DLD1 (cell line): ENCODE measurements at regions not wholly inside any gene's neighbourhood (a gene's known extent, or its start where the extent isn't known, plus 50 kb on each side); places are given as distances from the start of the nearest gene placed in this dataset.
"Not testable (repeated sequence)": the region's sequence is repeated elsewhere in the genome, so short reads cannot be mapped to it uniquely, and the experiment has no call there.

Source experiments
- in situ Hi-C: cut with HindIII; loops from 2 replicates; pipeline ENCODE4 v1.10.0; 2017; ENCODE audit warnings: low sequenced_read_pairs

DNA sequence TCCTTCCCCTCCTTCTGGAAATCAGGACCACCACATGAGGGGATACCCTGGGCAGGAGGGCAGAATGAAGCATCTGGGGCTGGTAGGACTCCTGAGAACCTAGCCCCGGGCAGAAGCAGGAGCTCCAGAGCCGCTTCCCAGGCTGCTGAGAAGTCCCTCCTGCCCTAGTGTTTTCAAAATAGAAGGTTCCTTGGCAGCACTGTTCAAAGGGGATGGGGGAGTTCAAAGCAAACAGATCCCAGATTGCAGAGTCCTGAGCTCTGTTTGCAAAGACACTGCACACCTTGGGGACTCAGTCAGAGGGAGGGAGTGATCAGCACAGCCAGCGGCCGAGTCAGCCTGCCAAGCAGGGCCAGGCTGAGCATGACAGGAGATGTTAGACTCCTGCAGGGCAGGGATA is 177.8 kb downstream of the PTPRU start:
- in situ Hi-C loops: no loop called here

DNA sequence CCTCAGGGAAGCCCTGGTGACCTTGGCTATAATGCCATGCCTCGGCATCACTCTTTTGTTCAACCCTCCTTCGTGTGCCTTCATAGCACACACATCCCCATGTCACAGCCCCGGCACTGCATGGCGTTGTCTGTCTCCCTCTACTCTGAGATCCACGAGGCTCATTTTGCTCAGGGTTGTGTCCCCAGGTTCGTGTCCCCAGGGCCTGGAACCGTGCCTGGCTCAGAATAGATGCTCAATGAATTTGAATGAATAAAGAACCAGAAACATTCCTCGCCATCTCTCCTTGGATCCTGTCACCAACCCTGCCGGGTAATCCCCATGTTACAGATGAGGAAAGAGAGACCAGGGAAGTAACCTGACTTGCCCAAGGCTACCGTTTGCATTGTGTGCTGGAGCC is 177.3 kb downstream of the PTPRU start:
- in situ Hi-C loops: no loop called here

- in situ Hi-C loops: no loop called here
Observed at GRCh38 chr1:29412591-29412990, 176.3 kb downstream of the PTPRU start.

DNA sequence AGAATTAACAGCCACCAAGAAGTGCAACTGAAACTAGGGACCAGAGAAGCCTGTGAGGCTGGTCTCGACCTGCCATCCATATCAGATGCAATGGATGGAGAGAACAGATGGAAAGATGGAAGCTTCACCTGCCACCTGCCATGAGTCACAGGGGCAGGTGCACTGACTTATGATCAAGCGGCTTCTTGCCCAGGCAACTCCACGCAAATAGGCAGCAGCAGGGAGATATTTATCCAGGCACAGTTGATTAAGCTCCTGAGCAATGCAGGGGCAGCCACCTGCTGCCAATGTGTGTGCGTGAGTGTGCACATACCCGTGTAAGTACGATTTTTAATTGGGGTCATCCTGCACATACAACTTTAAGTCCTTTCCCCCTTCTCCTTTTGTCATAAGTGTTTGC is 174.2 kb downstream of the PTPRU start:
- in situ Hi-C loops: no loop called here

- in situ Hi-C loops: no loop called here
Observed at GRCh38 chr1:29409616-29410015, 173.3 kb downstream of the PTPRU start.

GRCh38 chr1:29408831-29409605 is 172.7 kb downstream of the PTPRU start:
- in situ Hi-C loops: no loop called here

DNA sequence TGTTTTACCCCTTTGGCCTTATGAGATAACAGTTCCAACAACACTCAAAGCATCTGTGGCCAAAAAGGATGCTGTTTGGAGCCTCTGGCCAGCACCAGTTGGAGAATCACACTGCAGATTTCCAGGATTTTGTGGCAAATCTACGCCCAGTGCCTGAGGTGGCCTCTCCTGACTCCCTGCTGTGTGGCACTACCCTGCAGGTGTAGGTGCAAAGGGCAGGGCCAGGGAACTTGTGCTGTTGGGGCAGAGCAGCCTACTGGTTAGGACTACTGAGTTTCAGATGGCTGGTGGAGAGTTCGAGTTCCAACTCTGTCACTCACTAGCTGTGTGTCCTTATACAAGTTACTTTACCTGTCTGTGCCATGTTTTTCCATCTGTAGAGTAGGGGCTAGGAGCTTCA is 170.5 kb downstream of the PTPRU start:
- in situ Hi-C loops: no loop called here

DNA sequence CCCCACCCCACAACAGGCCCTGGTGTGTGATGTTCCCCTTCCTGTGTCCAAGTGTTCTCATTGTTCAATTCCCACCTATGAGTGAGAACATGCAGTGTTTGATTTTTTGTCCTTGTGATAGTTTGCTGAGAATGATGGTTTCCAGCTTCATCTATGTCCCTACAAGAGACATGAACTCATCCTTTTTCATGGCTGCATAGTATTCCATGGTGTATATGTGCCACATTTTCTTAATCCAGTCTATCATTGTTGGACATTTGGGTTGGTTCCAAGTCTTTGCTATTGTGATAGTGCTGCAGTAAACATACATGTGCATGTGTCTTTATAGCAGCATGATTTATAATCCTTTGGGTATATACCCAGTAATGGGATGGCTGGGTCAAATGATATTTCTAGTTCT is 163.9 kb downstream of the PTPRU start:
- in situ Hi-C loops: not testable (repeated sequence)

- in situ Hi-C loops: loop anchor here (25.0 kb wide), 1 partner anchor 162 kb away; the partner anchor contains the start of genes MECR and PTPRU
Observed at GRCh38 chr1:29399465-29399864, 163.1 kb downstream of the PTPRU start.

GRCh38 chr1:29398431-29398830 is 162.1 kb downstream of the PTPRU start:
- in situ Hi-C loops: loop anchor here (25.0 kb wide), 1 partner anchor 161 kb away; the partner anchor contains the start of genes MECR and PTPRU

DNA sequence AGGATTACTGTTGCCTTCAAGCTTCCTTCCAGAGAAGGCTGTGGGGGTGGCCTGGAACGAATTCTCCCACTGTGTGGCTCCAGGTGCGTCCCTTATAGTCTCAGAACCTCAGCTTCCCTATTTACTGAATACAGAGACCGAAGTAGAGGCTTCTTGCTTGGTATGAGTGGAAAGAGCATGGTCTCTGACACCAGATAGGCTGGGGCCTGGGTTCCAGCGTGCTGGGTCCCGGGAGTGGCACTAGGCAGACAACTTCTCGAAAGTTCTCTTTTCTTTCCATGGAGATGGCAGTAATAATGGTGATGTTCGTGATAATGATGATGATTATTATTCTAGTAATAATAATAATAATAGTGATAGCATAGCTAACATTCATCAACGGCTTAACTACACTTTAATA is 161.7 kb downstream of the PTPRU start:
- in situ Hi-C loops: loop anchor here (25.0 kb wide), 1 partner anchor 161 kb away; the partner anchor contains the start of genes MECR and PTPRU

- in situ Hi-C loops: loop anchor here (25.0 kb wide), 1 partner anchor 160 kb away; the partner anchor contains the start of genes MECR and PTPRU
Observed at GRCh38 chr1:29397256-29397590, 160.9 kb downstream of the PTPRU start.

- in situ Hi-C loops: loop anchor here (25.0 kb wide), 1 partner anchor 159 kb away; the partner anchor contains the start of genes MECR and PTPRU
Observed at GRCh38 chr1:29396438-29397255, 160.3 kb downstream of the PTPRU start.

- in situ Hi-C loops: loop anchor here (25.0 kb wide), 1 partner anchor 159 kb away; the partner anchor contains the start of genes MECR and PTPRU
Observed at GRCh38 chr1:29395736-29396437, 159.6 kb downstream of the PTPRU start.

- in situ Hi-C loops: loop anchor here (25.0 kb wide), 1 partner anchor 157 kb away; the partner anchor contains the start of genes MECR and PTPRU
Observed at GRCh38 chr1:29394521-29395225, 158.4 kb downstream of the PTPRU start.

- in situ Hi-C loops: loop anchor here (25.0 kb wide), 1 partner anchor 156 kb away; the partner anchor contains the start of genes MECR and PTPRU
Observed at GRCh38 chr1:29393451-29393826, 157.1 kb downstream of the PTPRU start.

DNA sequence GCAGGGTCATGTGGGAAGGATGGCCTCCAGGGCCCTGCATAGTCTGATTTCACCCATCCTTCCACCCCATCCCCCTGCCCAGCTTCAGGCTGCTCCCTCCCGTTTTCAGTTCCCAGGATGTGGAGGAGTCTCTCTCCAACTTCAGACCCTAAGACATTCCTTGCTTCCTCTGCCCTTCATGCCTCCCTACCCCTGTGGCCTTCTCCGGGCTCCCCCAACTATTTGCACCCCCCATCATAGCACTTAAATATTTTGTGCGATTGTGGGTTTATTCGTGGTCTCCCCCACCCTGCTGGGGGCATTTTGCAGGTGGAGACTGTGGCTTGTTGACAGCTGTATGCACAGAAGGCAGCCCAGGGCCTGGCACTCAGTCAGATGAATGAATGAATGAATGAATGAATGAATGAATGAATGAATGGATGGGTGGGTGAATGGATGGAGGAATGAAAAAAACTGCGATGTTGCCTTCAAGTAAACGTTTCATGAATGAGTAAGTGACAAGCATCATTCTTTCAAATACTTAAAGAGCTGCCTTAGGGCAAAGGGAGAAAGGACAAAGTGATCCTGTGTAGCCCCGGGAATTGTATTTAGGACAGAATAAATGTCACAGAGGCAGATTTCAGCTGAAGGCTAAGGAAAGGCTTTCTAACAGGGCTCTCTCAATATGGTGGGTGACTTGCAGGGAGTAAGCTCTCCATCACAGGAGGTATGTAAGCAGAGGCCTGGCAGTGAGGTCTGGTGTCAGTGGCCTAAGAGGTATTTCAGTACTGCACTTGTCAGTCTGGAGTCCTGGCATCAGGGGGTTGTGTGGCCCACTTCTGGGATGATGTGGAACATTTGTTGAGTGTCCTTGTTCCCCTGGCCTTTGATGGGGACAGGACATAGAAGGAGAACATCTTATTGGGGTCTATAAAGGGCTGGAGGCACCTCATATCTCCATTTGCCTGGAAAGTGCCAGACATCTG is 156.4 kb downstream of the PTPRU start:
- in situ Hi-C loops: loop anchor here (25.0 kb wide), 1 partner anchor 155 kb away; the partner anchor contains the start of genes MECR and PTPRU

DNA sequence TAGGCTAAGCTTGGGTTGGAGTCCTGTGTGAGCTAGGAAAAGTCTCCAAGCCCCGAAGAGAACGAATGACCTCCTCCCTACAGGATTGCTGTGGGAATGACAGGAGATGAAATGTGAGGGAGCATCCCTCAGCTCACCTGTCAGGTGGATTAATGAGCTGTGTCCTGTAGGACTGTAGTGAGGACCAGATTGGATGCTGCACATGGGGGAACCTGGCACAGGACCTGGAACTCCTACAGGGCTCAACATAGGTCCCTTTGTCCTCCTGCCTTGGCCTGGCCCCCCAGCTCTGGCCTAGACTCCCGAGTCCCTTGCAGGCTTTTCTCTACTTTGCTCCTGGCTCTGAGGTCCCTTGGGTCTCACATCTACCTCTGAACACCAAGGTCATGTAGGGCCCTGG is 155.7 kb downstream of the PTPRU start:
- in situ Hi-C loops: loop anchor here (25.0 kb wide), 1 partner anchor 155 kb away; the partner anchor contains the start of genes MECR and PTPRU

DNA sequence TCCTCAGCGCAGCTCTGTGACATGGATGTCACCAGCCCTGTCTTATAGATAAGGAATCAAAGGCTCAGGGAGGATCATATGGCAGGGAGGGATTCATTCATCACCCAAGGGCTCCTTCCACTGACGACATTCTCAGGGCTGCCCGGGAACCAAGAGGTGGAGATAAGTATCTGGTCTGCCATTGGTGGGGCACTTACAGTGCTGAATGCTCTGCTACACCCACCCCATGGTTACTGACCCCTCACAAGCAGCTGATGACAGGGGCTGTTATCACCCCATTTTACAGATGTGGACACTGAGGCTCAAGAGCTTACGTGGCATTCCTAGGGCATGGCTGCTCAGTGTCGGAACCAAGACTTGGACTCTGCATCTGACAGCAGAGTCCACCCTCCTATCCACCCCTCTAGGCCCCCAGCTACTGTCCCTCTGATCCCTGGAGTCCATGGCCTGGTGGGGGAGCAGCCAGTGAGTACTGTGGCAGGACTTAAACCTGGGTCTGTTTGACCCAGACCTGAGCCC is 155.1 kb downstream of the PTPRU start:
- in situ Hi-C loops: loop anchor here (25.0 kb wide), 1 partner anchor 154 kb away; the partner anchor contains the start of genes MECR and PTPRU
